Gastrocnemius medialis (tissue), 4 donors: ENCODE measurements at regions not wholly inside any gene's neighbourhood (a gene's known extent, or its start where the extent isn't known, plus 50 kb on each side); places are given as distances from the start of the nearest gene placed in this dataset.

Experiments
- ATAC-seq, 2 donors: fragments of 150-250 bp; one replicate each; pipeline ENCODE4 v1.9.1; 2016
- DNase-seq, 2 donors: peaks; one replicate each; pipeline ENCODE4 v3.0.0-alpha.2; 2019
- H3K27ac ChIP-seq, 4 donors: fragments of 200-600 bp; sonication (generic); 1 replicate in 1 of 4; 2 replicates in 3 of 4; pipeline ENCODE4 v1.5.1; 2016 to 2018; ENCODE audit warnings: mild to moderate bottlenecking in 2 of 4, moderate library complexity in 1 of 4
- H3K27me3 ChIP-seq, 3 donors: fragments of 200-600 bp; sonication (generic) in 2 of 3; 1 replicate in 1 of 3; 2 replicates in 2 of 3; pipeline versions ENCODE4 v1.5.1 to v1.6.0; 2016 to 2019; ENCODE audit warnings: mild to moderate bottlenecking in 1 of 3, moderate library complexity in 1 of 3
- H3K36me3 ChIP-seq, 2 donors: fragments of 200-600 bp; sonication (generic) in 1 of 2; one replicate each; pipeline ENCODE4 v1.5.1; 2017 to 2018
- H3K4me1 ChIP-seq, 2 donors: fragments of 200-600 bp; sonication (generic) in 1 of 2; one replicate each; pipeline ENCODE4 v1.5.1; 2016 to 2017; ENCODE audit warnings: mild to moderate bottlenecking in 2 of 2
- H3K4me3 ChIP-seq, 4 donors: fragments of 200-600 bp; sonication (generic) in 3 of 4; 1 replicate in 1 of 4; 2 replicates in 3 of 4; pipeline ENCODE4 v1.5.1; 2016 to 2019; ENCODE audit warnings: mild to moderate bottlenecking in 2 of 4
- H3K9me3 ChIP-seq, 3 donors: fragments of 200-600 bp; sonication (generic) in 2 of 3; 1 replicate in 1 of 3; 2 replicates in 2 of 3; pipeline ENCODE4 v1.5.1; 2016 to 2019
- POLR2A ChIP-seq, 2 donors: fragments of 450-650 bp; IDR thresholded peaks; one replicate each; pipeline ENCODE4 v1.6.1; 2017; ENCODE audit warnings: antibody characterized with exemption in 2 of 2, mild to moderate bottlenecking in 2 of 2, moderate library complexity in 2 of 2
- in situ Hi-C, 4 donors: fragments of 200-750 bp; cut with MboI; loops; one replicate each; pipeline versions ENCODE4 v1.15.0 to v1.8.0; 2017; ENCODE audit warnings: low sequenced_read_pairs in 4 of 4
- intact Hi-C: fragments of 100-400 bp; cut with DNase I; formaldehyde crosslinking; loops from one replicate; pipeline ENCODE4 v1.15.1; 2023; ENCODE audit warnings: low total_unique reads
- TF ChIP-seq, protein P1 (sequence below), 5 experiments: fragments of 450-650 bp in 3 of 5; fragments of 200-600 bp in 2 of 5; sonication (generic) in 2 of 5; IDR thresholded peaks in 4 of 5; conservative IDR thresholded peaks in 1 of 5; 1 replicate in 4 of 5; 2 replicates in 1 of 5; pipeline ENCODE4 v1.5.1; 2016 to 2019; ENCODE audit warnings: antibody characterized with exemption in 5 of 5, mild to moderate bottlenecking in 3 of 5, moderate library complexity in 3 of 5

DNA sequence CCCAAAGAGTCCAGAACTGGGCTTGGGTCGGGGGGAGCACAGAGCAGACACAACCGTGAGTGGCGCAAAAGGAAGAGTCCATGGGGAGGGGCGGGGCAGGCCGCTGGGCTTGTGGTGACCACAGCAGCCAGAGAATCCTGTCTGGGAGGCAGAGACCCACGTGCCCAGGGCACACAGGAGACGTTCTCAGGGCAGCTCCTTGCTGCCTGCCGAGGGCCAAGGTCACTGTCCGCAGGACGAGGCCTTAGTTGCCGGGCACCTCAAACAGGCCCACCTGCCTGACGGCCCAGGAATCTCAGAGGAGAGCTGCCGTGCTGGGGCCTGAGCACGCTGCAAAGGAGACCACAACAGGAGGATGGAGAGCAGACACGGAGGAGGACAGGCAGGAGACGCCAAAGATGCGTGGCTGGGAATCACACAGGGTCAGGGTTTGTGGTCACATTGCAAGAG lies 87.8 kb downstream of the MYEOV start:
- ATAC-seq, result no peak
- TF ChIP-seq POLR2A (IDR thresholded peaks at IDR 0.05), result no peak
- TF ChIP-seq, protein P1, sequence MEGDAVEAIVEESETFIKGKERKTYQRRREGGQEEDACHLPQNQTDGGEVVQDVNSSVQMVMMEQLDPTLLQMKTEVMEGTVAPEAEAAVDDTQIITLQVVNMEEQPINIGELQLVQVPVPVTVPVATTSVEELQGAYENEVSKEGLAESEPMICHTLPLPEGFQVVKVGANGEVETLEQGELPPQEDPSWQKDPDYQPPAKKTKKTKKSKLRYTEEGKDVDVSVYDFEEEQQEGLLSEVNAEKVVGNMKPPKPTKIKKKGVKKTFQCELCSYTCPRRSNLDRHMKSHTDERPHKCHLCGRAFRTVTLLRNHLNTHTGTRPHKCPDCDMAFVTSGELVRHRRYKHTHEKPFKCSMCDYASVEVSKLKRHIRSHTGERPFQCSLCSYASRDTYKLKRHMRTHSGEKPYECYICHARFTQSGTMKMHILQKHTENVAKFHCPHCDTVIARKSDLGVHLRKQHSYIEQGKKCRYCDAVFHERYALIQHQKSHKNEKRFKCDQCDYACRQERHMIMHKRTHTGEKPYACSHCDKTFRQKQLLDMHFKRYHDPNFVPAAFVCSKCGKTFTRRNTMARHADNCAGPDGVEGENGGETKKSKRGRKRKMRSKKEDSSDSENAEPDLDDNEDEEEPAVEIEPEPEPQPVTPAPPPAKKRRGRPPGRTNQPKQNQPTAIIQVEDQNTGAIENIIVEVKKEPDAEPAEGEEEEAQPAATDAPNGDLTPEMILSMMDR (IDR thresholded peaks at IDR 0.05 in 4 of 5, conservative IDR thresholded peaks at IDR 0.05 in 1 of 5), result no peak
- in situ Hi-C loops (no loop called here), intact Hi-C loops (no loop called here)
- Histone ChIP-seq H3K27ac (no peak overlapping the region), H3K27me3 (peaks cover 0 to 7% (median 1%) of the 10 kb centered on the region in 3 donors), H3K4me3 (no peak overlapping the region), H3K9me3 (no peaks in the 10 kb centered on the region), H3K36me3 (no peaks in the 10 kb centered on the region), H3K4me1 (no peaks in the 10 kb centered on the region)
- no peak for DNase-seq

DNA sequence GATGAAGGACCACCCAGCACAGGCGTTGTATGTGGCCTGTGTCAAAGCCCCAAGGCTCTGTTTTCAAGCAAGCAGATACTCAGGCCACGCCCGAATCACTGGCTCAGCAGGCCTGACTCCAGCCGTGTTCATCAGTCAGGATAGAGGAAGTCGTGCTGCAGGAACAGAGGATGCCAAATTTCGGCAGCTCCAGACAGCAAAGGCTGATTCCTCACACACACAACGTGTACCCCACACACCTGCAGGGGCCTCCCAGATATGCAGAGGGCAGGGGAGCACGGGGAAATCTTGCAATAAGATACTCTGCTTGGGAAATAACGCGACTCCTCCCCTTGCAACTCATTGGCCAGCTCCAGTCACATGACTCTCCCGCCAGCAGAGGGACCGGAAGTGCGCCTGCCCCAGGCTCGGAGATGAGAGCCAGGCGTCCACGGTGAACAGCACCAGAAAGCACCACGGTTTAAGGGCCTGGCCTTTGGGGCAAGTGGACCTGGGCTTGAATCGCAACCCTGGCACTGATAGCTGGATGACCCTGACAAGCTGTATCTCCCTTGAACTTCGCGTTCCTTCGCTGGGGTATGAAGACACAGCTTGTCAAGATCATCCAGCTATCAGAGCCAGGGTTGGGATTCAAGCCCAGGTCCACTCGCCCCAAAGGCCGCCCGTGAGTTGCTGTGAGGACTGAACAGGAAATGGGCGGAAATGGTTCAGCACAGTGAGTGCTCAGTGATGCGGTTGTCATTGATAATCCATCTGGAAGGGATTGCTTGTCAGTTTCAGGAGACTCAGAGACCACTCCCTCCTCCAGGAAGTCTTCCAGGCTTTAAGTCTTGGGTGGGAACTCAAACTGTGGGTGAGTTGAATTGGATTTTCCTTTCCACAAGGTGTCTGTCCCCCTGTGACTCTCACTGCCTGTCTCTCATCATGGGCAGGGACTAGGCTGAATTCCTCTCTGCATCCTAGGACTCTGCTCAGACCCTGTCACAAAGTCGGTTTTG lies 88.5 kb downstream of the MYEOV start:
- no peaks in the 10 kb centered on the region for H3K4me1 ChIP-seq
- no peak overlapping the region for H3K4me3 ChIP-seq

DNA sequence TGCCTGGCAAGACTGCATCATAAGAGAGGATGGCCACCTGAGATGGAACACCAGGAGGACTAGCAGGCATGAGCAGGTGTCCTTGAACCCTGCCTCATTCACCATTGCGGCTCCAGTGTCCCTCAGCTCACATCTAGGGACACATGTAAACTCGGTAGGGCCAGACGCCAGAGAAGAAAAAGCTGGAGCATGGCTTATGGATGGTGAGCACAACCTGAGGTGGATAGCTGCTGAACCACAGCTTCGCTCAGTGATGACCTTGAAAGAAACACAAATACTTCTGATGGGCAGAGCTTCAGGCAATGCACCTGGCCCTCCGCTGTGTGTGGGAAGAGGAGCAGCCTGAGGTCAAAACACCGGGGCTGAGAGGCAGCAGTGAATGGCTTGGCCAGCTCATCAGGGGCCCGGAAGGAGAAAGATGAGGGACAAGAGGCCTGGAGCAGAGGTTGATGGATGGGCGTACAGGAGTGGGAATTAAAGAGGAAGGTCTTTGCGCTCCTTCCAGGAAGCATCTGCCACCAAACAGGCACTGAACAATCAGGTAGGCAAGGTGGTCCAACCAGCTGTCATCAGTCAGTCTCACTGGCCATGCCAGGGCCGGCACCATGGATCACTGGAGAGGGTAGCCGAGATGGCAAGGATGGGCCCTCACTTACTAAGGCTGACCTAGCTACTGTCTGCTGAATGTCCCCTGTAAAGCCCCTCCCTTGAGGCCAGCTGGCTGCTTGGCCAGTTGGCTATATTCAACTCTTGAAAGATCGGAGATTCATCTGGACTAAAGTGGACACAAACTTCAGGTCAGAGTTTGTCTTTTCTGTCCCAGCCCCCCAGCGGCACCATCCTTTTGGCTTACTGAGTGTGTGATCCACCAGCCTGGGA lies 89.7 kb downstream of the MYEOV start:
- no peak for ATAC-seq
- Histone ChIP-seq H3K4me1 (no peaks in the 10 kb centered on the region), H3K4me3 (no peak overlapping the region), H3K27me3 (no peaks in the 10 kb centered on the region), H3K36me3 (no peaks in the 10 kb centered on the region), H3K27ac (no peak overlapping the region), H3K9me3 (peaks cover 0 to 6% (median 0%) of the 10 kb centered on the region in 3 donors)
- in situ Hi-C loops, result no loop called here
- TF ChIP-seq, protein P1 (IDR thresholded peaks at IDR 0.05 in 4 of 5, conservative IDR thresholded peaks at IDR 0.05 in 1 of 5), result no peak
- no peak for TF ChIP-seq POLR2A (IDR thresholded peaks at IDR 0.05)
- intact Hi-C loops, result no loop called here
- no peak for DNase-seq

More for the DNA sequence above, 88.5 kb downstream of the MYEOV start:
- H3K9me3 ChIP-seq, result no peaks in the 10 kb centered on the region
- H3K27me3 ChIP-seq, result peaks cover 0 to 7% (median 0%) of the 10 kb centered on the region in 3 donors
- TF ChIP-seq, protein P1 (IDR thresholded peaks at IDR 0.05 in 4 of 5, conservative IDR thresholded peaks at IDR 0.05 in 1 of 5), result no peak
- no peak for TF ChIP-seq POLR2A (IDR thresholded peaks at IDR 0.05)
- DNase-seq (peak in 1 of 2 donors; percentile 26), ATAC-seq (peak in 1 of 2 donors; percentile 47)
- H3K36me3 ChIP-seq, result no peaks in the 10 kb centered on the region
- intact Hi-C loops, result no loop called here
- H3K27ac ChIP-seq, result no peak overlapping the region
- in situ Hi-C loops, result no loop called here

DNA sequence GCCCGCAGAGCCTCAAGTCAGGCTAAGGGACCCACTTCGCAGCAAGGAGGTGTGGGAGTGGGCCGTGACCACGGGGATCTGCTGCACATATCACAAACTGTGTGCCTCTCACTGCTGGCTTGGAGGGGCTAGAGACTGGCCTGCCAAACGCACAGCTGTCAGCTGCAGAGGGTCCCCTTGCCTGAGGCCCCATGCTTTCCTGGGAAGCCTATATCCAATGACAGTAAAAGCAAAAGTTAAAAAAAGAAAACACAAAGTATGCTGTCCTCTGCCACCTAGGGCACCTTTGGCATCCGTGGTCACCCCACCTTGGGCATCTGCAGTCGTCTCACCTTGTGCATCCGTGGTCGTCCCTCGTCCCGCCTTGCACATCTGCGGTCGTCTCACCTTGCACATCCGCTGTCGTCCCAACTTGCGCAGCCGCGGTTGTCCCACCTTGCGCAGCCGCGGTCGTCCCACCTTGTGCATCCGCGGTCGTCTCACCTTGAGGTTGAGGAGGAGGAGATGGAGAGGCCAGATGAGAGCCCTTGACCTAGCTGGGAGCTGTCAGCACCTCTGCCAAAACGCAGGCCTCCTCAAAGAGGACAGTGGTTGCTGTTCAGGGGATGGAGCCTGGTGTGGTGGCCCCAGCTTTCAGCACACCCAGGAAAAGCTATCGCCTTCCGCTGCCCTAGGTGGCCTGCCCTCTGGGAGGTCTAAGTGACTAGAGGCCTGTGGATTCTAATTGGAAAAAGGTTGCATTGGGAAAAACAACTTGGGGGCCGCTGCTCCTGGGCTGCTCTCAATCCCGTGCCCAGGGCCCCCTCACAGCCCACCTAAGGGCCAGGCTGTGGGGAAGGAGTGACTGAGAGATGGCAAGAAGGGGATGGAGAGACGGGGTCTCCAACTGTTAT lies 90.5 kb downstream of the MYEOV start:
- in situ Hi-C loops, result no loop called here
- no peak for TF ChIP-seq POLR2A (IDR thresholded peaks at IDR 0.05)
- TF ChIP-seq, protein P1 (IDR thresholded peaks at IDR 0.05 in 4 of 5, conservative IDR thresholded peaks at IDR 0.05 in 1 of 5), result no peak
- no peaks in the 10 kb centered on the region for H3K36me3 ChIP-seq
- H3K9me3 ChIP-seq, result peaks cover 0 to 12% (median 0%) of the 10 kb centered on the region in 3 donors
- H3K27me3 ChIP-seq, result no peaks in the 10 kb centered on the region
- intact Hi-C loops, result no loop called here
- H3K4me1 ChIP-seq, result no peaks in the 10 kb centered on the region
- H3K4me3 ChIP-seq, result no peak overlapping the region
- ATAC-seq (no peak), DNase-seq (no peak)
- H3K27ac ChIP-seq, result no peak overlapping the region
